SK-N-SH treated with all-trans-retinoic acid at 6 μM for 48 hours (cell line): ENCODE measurements at regions not wholly inside any gene's neighbourhood (a gene's known extent, or its start where the extent isn't known, plus 50 kb on each side); places are given as distances from the start of the nearest gene placed in this dataset.
"Not testable (repeated sequence)": the region's sequence is repeated elsewhere in the genome, so short reads cannot be mapped to it uniquely, and the experiment has no call there.

Experiments used
- ARNTL ChIP-seq: fragments of 450-650 bp; formaldehyde crosslinking; IDR thresholded peaks from 2 replicates; pipeline ENCODE4 v1.5.0; 2020; ENCODE audit warnings: low read depth, mild to moderate bottlenecking, moderate library complexity, borderline replicate concordance
- CREB5 ChIP-seq: fragments of 250-450 bp; sonication (Bioruptor Pico); IDR thresholded peaks from 2 replicates; pipeline ENCODE4 v1.5.1; 2020; ENCODE audit warnings: low read depth, mild to moderate bottlenecking, moderate library complexity
- ESRRG ChIP-seq: fragments of 250-450 bp; sonication (Bioruptor Pico); IDR thresholded peaks from 2 replicates; pipeline ENCODE4 v1.6.1; 2021; ENCODE audit warnings: mild to moderate bottlenecking
- GLIS3 ChIP-seq: fragments of 250-450 bp; sonication (Bioruptor Pico); IDR thresholded peaks from 2 replicates; pipeline ENCODE4 v1.5.0; 2020; ENCODE audit warnings: mild to moderate bottlenecking, moderate library complexity
- PATZ1 ChIP-seq: fragments of 250-450 bp; sonication (Bioruptor Pico); IDR thresholded peaks from 2 replicates; pipeline ENCODE4 v1.8.0; 2020; ENCODE audit warnings: mild to moderate bottlenecking, moderate library complexity, borderline replicate concordance
- RARB ChIP-seq: fragments of 250-450 bp; sonication (Bioruptor Pico); IDR thresholded peaks from 2 replicates; pipeline ENCODE4 v1.8.0; 2021; ENCODE audit warnings: mild to moderate bottlenecking, moderate library complexity
- TCF4 ChIP-seq: fragments of 250-450 bp; sonication (Bioruptor Pico); IDR thresholded peaks from 2 replicates; pipeline ENCODE4 v1.8.0; 2021; ENCODE audit warnings: mild to moderate bottlenecking, moderate library complexity, borderline replicate concordance
- ZC3H10 ChIP-seq: fragments of 250-450 bp; sonication (Bioruptor Pico); IDR thresholded peaks from 2 replicates; pipeline ENCODE4 v1.5.1; 2021; ENCODE audit warnings: mild to moderate bottlenecking, moderate library complexity
- ZFP3 ChIP-seq: fragments of 250-450 bp; sonication (Bioruptor Pico); IDR thresholded peaks from 2 replicates; pipeline ENCODE4 v1.5.0; 2020; ENCODE audit warnings: mild to moderate bottlenecking, moderate library complexity
- ZNF565 ChIP-seq: fragments of 450-650 bp; formaldehyde crosslinking; conservative IDR thresholded peaks from 2 replicates; pipeline ENCODE4 v1.5.0; 2020; ENCODE audit warnings: low read depth, mild to moderate bottlenecking, moderate library complexity
- ZNF8 ChIP-seq: fragments of 450-650 bp; formaldehyde crosslinking; IDR thresholded peaks from 2 replicates; pipeline ENCODE4 v1.5.0; 2020; ENCODE audit warnings: mild to moderate bottlenecking, moderate library complexity
- TF ChIP-seq, protein P1 (sequence below): fragments of 250-450 bp; sonication (Bioruptor Pico); IDR thresholded peaks from 2 replicates; pipeline ENCODE4 v1.8.0; 2021; ENCODE audit warnings: low read depth, mild to moderate bottlenecking, moderate library complexity, borderline replicate concordance

DNA sequence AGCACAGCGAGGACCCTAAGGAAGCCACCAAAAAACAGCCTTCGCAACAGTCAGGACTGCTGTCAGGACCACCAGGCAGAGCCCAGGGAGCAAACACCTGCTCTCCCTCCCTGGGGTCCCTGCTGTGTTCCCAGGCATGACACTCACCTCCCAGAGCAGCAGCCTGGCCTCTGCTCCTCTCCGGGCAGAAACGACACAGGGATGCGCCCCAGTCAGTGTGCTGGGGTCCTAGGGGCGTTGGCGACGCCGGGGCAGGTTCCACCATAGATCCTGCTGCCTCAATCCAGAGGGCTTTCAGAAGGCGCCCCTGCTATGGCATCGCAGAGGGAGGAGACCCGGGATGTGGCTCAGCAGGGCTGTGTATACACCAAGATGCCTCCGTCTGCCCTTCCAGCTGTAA is 169.7 kb upstream of the FOXD4L5 start:
- not testable (repeated sequence) for TF ChIP-seq ARNTL (CRISPR knock-in tag); PATZ1 (CRISPR knock-in tag); ZNF565 (CRISPR knock-in tag); ZFP3 (CRISPR knock-in tag); TCF4 (CRISPR knock-in tag); ESRRG (CRISPR knock-in tag); ZNF8 (CRISPR knock-in tag); GLIS3 (CRISPR knock-in tag); ZC3H10 (CRISPR knock-in tag); CREB5 (CRISPR knock-in tag); RARB
- TF ChIP-seq, protein P1, sequence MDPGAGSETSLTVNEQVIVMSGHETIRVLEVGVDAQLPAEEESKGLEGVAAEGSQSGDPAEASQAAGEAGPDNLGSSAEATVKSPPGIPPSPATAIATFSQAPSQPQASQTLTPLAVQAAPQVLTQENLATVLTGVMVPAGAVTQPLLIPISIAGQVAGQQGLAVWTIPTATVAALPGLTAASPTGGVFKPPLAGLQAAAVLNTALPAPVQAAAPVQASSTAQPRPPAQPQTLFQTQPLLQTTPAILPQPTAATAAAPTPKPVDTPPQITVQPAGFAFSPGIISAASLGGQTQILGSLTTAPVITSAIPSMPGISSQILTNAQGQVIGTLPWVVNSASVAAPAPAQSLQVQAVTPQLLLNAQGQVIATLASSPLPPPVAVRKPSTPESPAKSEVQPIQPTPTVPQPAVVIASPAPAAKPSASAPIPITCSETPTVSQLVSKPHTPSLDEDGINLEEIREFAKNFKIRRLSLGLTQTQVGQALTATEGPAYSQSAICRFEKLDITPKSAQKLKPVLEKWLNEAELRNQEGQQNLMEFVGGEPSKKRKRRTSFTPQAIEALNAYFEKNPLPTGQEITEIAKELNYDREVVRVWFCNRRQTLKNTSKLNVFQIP, result not testable (repeated sequence)
